LNCaP clone FGC (cell line): ENCODE measurements at regions not wholly inside any gene's neighbourhood (a gene's known extent, or its start where the extent isn't known, plus 50 kb on each side); places are given as distances from the start of the nearest gene placed in this dataset.

Source experiments
- DNase-seq: peaks from one replicate; pipeline ENCODE4 v3.0.0-alpha.2; 2011; ENCODE audit warnings: low read depth
- H3K4me3 ChIP-seq: 2 replicates; pipeline ENCODE4 v1.5.1; 2011; ENCODE audit warnings: mild to moderate bottlenecking, low read depth, low read length, control low read depth
- CTCF ChIP-seq: IDR thresholded peaks from 2 replicates; pipeline ENCODE4 v1.5.1; 2012; ENCODE audit warnings: mild to moderate bottlenecking; ENCODE audit not compliant: control insufficient read depth, insufficient read depth; ENCODE audit errors: extremely low read depth

- H3K4me3 ChIP-seq = no peak overlapping the region
- DNase-seq = no peak
- TF ChIP-seq CTCF = no peak
Observed at GRCh38 chr5:92715946-92716520, 865.0 kb downstream of the NR2F1-AS1 start.

GRCh38 chr5:92713826-92714225, 867.2 kb downstream of the NR2F1-AS1 start:
- no peak overlapping the region for H3K4me3 ChIP-seq
- TF ChIP-seq CTCF = no peak
- DNase-seq = no peak

- TF ChIP-seq CTCF = no peak
Observed at GRCh38 chr5:92713335-92713743, 867.7 kb downstream of the NR2F1-AS1 start.

GRCh38 chr5:92711956-92712355, 869.1 kb downstream of the NR2F1-AS1 start:
- no peak for TF ChIP-seq CTCF
- no peak for DNase-seq
- no peak overlapping the region for H3K4me3 ChIP-seq

More at GRCh38 chr5:92713335-92713743, 867.7 kb downstream of the NR2F1-AS1 start:
- no peak overlapping the region for H3K4me3 ChIP-seq
- DNase-seq = no peak

GRCh38 chr5:92704590-92704989, 876.4 kb downstream of the NR2F1-AS1 start:
- DNase-seq = no peak
- TF ChIP-seq CTCF = no peak
- H3K4me3 ChIP-seq = no peak overlapping the region

- no peak for TF ChIP-seq CTCF
Observed at GRCh38 chr5:92703976-92704375, 877.0 kb downstream of the NR2F1-AS1 start.

More at GRCh38 chr5:92703976-92704375, 877.0 kb downstream of the NR2F1-AS1 start:
- no peak overlapping the region for H3K4me3 ChIP-seq
- DNase-seq = no peak
